ENCODE measurements at regions not wholly inside any gene's neighbourhood (a gene's known extent, or its start where the extent isn't known, plus 50 kb on each side); places are given as distances from the start of the nearest gene placed in this dataset.
"Not testable (repeated sequence)": the region's sequence is repeated elsewhere in the genome, so short reads cannot be mapped to it uniquely, and the experiment has no call there.

DNA sequence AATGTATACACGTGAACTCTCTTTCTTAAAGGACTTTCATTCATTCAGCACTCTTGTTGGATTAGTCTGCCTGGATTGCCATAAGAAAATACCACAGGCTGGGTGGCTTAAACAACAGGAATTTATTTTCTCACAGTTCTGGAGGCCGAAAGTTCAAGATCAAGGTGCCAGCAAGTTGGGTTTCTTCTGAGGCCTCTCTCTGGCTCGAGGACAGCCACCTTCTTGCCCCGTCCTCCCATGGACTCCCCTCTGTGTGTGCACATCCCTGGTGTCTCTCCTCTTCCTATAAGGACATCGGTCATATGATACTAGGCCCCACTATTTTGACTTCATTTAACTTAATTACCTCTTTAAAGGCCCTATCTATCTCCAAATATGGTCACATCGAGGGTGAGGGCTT, 110.4 kb upstream of the BMPER start:
- Mint-ChIP-seq H3K27ac (no peak overlapping the region), H3K27me3 (peaks cover 38% of the 10 kb centered on the region), H3K4me3 (ENCODE audit: low read depth) (no peak overlapping the region), H3K9me3 (ENCODE audit: low read depth) (peaks cover 5% of the 10 kb centered on the region), H3K4me1 (ENCODE audit: low read depth) (peaks cover under 1% of the 10 kb centered on the region), H3K36me3 (ENCODE audit: insufficient read depth) (no peaks in the 10 kb centered on the region)
- no peak for DNase-seq (ENCODE audit: low spot score, unreplicated experiment)
- TF ChIP-seq, protein P1, sequence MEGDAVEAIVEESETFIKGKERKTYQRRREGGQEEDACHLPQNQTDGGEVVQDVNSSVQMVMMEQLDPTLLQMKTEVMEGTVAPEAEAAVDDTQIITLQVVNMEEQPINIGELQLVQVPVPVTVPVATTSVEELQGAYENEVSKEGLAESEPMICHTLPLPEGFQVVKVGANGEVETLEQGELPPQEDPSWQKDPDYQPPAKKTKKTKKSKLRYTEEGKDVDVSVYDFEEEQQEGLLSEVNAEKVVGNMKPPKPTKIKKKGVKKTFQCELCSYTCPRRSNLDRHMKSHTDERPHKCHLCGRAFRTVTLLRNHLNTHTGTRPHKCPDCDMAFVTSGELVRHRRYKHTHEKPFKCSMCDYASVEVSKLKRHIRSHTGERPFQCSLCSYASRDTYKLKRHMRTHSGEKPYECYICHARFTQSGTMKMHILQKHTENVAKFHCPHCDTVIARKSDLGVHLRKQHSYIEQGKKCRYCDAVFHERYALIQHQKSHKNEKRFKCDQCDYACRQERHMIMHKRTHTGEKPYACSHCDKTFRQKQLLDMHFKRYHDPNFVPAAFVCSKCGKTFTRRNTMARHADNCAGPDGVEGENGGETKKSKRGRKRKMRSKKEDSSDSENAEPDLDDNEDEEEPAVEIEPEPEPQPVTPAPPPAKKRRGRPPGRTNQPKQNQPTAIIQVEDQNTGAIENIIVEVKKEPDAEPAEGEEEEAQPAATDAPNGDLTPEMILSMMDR (IDR thresholded peaks at IDR 0.05; ENCODE audit: unreplicated experiment) = no peak

DNA sequence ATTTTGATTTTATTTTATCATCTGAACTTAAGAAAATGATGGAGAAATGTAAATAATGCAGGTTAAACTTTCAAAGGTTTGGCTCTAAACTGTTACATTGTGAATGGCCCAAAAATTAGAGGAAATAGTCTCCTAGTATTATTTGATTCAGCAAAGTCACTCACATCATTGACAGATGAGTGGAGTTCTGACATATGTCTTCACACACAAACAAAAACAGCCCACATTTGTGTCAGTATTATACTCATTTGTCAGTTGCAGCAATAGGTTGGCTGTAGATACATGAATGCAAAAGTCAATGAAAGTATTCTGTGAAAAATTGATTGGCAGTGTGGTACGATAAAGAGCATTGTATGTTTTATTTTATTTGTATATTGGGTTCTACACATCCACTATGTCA, 108.8 kb upstream of the BMPER start:
- no peak for DNase-seq (ENCODE audit: low spot score, unreplicated experiment)
- H3K27me3 Mint-ChIP-seq = peaks cover 24% of the 10 kb centered on the region
- H3K36me3 Mint-ChIP-seq (ENCODE audit: insufficient read depth) = no peaks in the 10 kb centered on the region
- no peak overlapping the region for H3K4me3 Mint-ChIP-seq (ENCODE audit: low read depth)
- H3K9me3 Mint-ChIP-seq (ENCODE audit: low read depth) = peaks cover 8% of the 10 kb centered on the region
- TF ChIP-seq, protein P1 (IDR thresholded peaks at IDR 0.05; ENCODE audit: unreplicated experiment) = no peak
- no peak overlapping the region for H3K27ac Mint-ChIP-seq
- peaks cover 3% of the 10 kb centered on the region for H3K4me1 Mint-ChIP-seq (ENCODE audit: low read depth)

DNA sequence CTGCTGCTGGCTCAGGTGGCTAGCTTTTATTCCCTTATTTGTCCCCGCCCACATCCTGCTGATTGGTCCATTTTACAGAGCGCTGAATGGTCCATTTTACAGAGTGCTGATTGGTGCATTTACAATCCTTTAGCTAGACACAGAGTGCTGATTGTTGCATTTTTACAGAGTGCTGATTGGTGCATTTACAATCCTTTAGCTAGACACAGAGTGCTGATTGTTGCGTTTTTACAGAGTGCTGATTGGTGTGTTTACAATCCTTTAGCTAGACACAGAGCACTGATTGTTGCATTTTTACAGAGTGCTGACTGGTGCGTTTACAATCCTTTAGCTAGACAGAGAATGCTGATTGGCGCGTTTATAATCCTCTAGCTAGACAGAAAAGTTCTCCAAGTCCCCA, 107.8 kb upstream of the BMPER start:
- not testable (repeated sequence) for H3K4me1 Mint-ChIP-seq (ENCODE audit: low read depth); H3K9me3 Mint-ChIP-seq (ENCODE audit: low read depth); H3K4me3 Mint-ChIP-seq (ENCODE audit: low read depth); H3K36me3 Mint-ChIP-seq (ENCODE audit: insufficient read depth); H3K27ac Mint-ChIP-seq; DNase-seq (ENCODE audit: low spot score, unreplicated experiment)
- peaks cover 26% of the 10 kb centered on the region for H3K27me3 Mint-ChIP-seq

DNA sequence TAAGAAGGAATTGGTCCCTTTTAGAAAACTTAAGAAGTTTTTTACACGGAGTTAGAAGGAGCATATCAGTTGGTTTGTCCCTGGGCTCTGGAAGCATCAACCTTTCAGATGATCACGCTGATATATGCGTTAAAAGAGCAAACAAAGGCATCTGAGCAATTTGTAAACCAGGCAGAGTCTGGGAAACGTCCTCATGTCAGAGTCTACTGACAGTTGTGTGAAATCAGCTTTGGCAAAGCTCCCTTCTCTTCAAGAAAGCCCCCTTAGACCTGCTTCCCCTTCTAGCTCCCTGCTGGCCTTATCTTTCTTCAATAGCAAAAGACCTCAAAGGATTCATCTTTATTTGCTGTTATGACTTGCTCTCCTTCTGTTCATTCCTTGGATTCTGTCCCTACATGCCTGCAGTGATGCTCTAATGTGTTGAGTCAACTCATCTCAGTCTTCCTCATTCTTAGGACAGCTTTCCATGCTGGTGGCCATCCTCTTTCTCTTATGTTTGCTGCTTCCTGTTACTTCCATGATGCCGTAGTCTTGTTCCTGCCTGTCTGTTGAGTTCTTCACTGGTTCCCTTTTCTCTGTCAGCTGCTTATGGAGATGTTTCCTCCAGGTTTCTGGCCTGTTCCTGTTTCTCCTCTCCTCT, 106.5 kb upstream of the BMPER start:
- H3K9me3 Mint-ChIP-seq (ENCODE audit: low read depth) = peaks cover 8% of the 10 kb centered on the region
- no peaks in the 10 kb centered on the region for H3K36me3 Mint-ChIP-seq (ENCODE audit: insufficient read depth)
- peaks cover 32% of the 10 kb centered on the region for H3K27me3 Mint-ChIP-seq
- peaks cover 3% of the 10 kb centered on the region for H3K4me1 Mint-ChIP-seq (ENCODE audit: low read depth)
- H3K27ac Mint-ChIP-seq = no peak overlapping the region
- H3K4me3 Mint-ChIP-seq (ENCODE audit: low read depth) = no peak overlapping the region
- no peak for DNase-seq (ENCODE audit: low spot score, unreplicated experiment)
- TF ChIP-seq, protein P1 (IDR thresholded peaks at IDR 0.05; ENCODE audit: unreplicated experiment) = no peak

DNA sequence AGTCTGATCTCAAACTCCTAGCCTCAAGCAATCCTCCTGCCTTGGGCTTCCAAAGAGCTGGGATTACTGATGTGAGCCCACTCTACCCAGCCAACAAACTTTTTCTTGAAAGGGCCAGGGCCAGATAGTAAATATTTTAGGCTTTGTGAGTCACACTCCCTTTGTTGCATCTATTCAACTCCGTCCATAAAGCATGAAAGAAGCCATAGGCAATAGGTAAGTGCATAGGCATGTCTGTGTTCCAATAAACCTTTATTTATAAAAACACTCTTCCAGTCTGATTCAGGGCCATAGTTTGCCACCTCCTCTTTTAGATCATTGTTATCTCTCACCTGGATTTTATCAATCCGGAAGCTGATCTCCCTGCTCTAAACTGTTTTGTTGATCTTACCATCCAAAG, 105.6 kb upstream of the BMPER start:
- H3K36me3 Mint-ChIP-seq (ENCODE audit: insufficient read depth) = no peaks in the 10 kb centered on the region
- DNase-seq (ENCODE audit: low spot score, unreplicated experiment) = no peak
- peaks cover 38% of the 10 kb centered on the region for H3K27me3 Mint-ChIP-seq
- peaks cover 8% of the 10 kb centered on the region for H3K9me3 Mint-ChIP-seq (ENCODE audit: low read depth)
- no peak overlapping the region for H3K27ac Mint-ChIP-seq
- peaks cover 3% of the 10 kb centered on the region for H3K4me1 Mint-ChIP-seq (ENCODE audit: low read depth)
- no peak overlapping the region for H3K4me3 Mint-ChIP-seq (ENCODE audit: low read depth)
- TF ChIP-seq, protein P1 (IDR thresholded peaks at IDR 0.05; ENCODE audit: unreplicated experiment) = no peak

DNA sequence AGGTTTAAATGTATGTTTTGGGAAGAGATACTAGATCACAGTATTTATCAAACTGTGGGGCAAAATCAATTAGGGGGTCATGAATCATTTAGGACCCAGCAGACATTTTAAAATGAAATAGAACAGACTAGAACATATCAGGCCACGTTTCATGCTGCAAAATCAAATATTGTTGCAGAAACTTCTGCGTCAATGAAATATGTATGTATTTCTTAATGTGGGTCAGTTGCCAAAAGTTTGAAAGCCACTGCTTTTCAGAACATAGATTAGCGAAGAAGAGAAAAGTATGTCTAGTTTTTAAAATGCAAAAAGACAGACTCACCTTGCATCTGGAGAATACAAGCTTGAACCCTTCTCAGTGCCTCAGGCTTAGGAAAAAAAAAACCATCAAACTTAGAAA, 102.7 kb upstream of the BMPER start:
- peaks cover 42% of the 10 kb centered on the region for H3K27me3 Mint-ChIP-seq
- H3K4me1 Mint-ChIP-seq (ENCODE audit: low read depth) = peaks cover 13% of the 10 kb centered on the region
- no peak overlapping the region for H3K27ac Mint-ChIP-seq
- no peak for DNase-seq (ENCODE audit: low spot score, unreplicated experiment)
- TF ChIP-seq, protein P1 (IDR thresholded peaks at IDR 0.05; ENCODE audit: unreplicated experiment) = no peak
- H3K4me3 Mint-ChIP-seq (ENCODE audit: low read depth) = no peak overlapping the region
- no peaks in the 10 kb centered on the region for H3K36me3 Mint-ChIP-seq (ENCODE audit: insufficient read depth)
- peaks cover 4% of the 10 kb centered on the region for H3K9me3 Mint-ChIP-seq (ENCODE audit: low read depth)

All from progenitor cell of endocrine pancreas (in vitro differentiated cells).